ENCODE measurements at regions not wholly inside any gene's neighbourhood (a gene's known extent, or its start where the extent isn't known, plus 50 kb on each side); places are given as distances from the start of the nearest gene placed in this dataset.

DNA sequence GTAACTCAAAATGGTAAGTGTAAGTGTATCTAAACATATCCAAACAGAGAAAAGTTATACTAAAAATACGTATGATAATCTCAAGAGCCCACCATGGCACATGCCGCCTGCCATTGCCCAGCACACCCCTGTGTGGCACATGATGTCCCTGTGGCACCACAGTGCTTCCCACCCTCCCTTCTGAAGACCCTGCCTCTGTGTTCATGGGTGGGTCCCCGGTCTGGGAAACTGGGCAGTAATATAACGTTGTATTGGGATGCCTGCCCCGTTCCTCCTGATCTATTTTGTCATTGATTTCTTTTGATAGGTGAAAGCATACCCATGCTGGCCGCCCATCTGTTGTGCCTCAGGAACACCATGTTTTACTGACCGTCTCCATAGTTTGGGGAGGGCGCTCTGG, 296.8 kb upstream of the SHH start:
- TF ChIP-seq POLR2A (IDR thresholded peaks at IDR 0.05; ENCODE audit: low read depth, low read length) (no peak), TAF1 (IDR thresholded peaks at IDR 0.05; ENCODE audit: borderline replicate concordance, low read depth, low read length) (no peak), POLR2AphosphoS5 (IDR thresholded peaks at IDR 0.05; ENCODE audit: low read depth, low read length) (no peak)

Measured in GM12892 (cell line).